Upper lobe of left lung (tissue), 6 donors: ENCODE measurements at regions not wholly inside any gene's neighbourhood (a gene's known extent, or its start where the extent isn't known, plus 50 kb on each side); places are given as distances from the start of the nearest gene placed in this dataset.

Source experiments
- ATAC-seq, 2 donors: fragments of 200-7000 bp; cut with Tn5 transposase; one replicate each; pipeline ENCODE4 v1.9.1; 2022; ENCODE audit warnings: mild to moderate bottlenecking in 2 of 2, moderate library complexity in 2 of 2; ENCODE audit not compliant: low FRiP score in 2 of 2
- DNase-seq, 2 donors: peaks; one replicate each; pipeline ENCODE4 v3.0.0-alpha.2; 2019 to 2020
- H3K27ac ChIP-seq, 4 donors: fragments of 200-600 bp; sonication (generic); one replicate each; pipeline ENCODE4 v1.5.1; 2016 to 2019
- H3K27me3 ChIP-seq, 4 donors: fragments of 200-600 bp; sonication (generic); one replicate each; pipeline ENCODE4 v1.5.1; 2017 to 2019
- H3K36me3 ChIP-seq, 4 donors: fragments of 200-600 bp; sonication (generic); one replicate each; pipeline ENCODE4 v1.5.1; 2016 to 2019
- H3K4me1 ChIP-seq, 4 donors: fragments of 200-600 bp; sonication (generic); one replicate each; pipeline ENCODE4 v1.5.1; 2018 to 2019
- H3K4me3 ChIP-seq, 4 donors: fragments of 200-600 bp; sonication (generic); one replicate each; pipeline ENCODE4 v1.5.1; 2017 to 2019; ENCODE audit warnings: mild to moderate bottlenecking in 2 of 4, moderate library complexity in 1 of 4
- H3K9me3 ChIP-seq, 4 donors: fragments of 200-600 bp; sonication (generic); one replicate each; pipeline ENCODE4 v1.5.1; 2018 to 2019
- EP300 ChIP-seq, 4 donors: sonication (generic); formaldehyde crosslinking; IDR thresholded peaks; one replicate each; pipeline ENCODE4 v1.5.1; 2017; ENCODE audit warnings: antibody characterized with exemption in 4 of 4, control low read depth in 2 of 4
- POLR2A ChIP-seq, 4 donors: fragments of 450-650 bp; IDR thresholded peaks; one replicate each; pipeline ENCODE4 v1.5.1; 2016 to 2017; ENCODE audit warnings: antibody characterized with exemption in 4 of 4, mild to moderate bottlenecking in 2 of 4
- POLR2AphosphoS5 ChIP-seq, 2 donors: sonication (generic); formaldehyde crosslinking; IDR thresholded peaks; one replicate each; pipeline ENCODE4 v1.5.1; 2017; ENCODE audit warnings: antibody characterized with exemption in 2 of 2
- WGBS, 2 donors: methylation state at CpG; one replicate each; pipeline ENCODE4 v1.1.5; 2017 to 2018; 5-methylcytosine and 5-hydroxymethylcytosine counted together
- TF ChIP-seq, protein P1 (sequence below), 6 experiments: fragments of 450-650 bp in 4 of 6; fragments of 200-600 bp in 2 of 6; sonication (generic) in 2 of 6; IDR thresholded peaks; one replicate each; pipeline ENCODE4 v1.5.1; 2016 to 2019; ENCODE audit warnings: antibody characterized with exemption in 6 of 6
- donor health status: DM: no; HTN: no; CAD: no; lungs with moderate emphysema.
- donor health status: DM: no; HTN: yes; CAD: no; lungs with severe emphysema.

DNA sequence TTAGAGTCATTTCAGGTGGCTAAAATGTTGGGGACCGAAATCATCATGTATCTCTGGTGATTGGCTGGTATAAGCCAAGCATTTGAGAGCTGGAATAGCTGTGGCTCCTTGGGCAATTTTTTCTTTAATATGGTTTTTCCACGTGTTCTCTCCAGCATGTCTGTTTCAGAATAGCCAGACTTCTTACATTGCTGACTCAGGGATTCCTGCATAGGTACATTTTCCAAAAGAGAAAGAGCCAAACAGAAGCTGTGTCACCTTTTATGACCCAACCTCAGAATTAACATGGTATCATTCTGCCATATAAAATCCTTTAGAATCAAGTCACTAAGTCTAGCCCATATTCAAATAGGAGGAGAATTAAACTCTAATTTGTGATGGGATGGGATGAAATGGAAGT, 74.8 kb upstream of the TSLP start:
- DNase-seq (no peak), ATAC-seq (no peak)
- H3K36me3 ChIP-seq: no peaks in the 10 kb centered on the region
- H3K4me3 ChIP-seq: no peak overlapping the region
- no peak overlapping the region for H3K27ac ChIP-seq
- no peaks in the 10 kb centered on the region for H3K4me1 ChIP-seq
- no peaks in the 10 kb centered on the region for H3K9me3 ChIP-seq
- TF ChIP-seq EP300 (IDR thresholded peaks at IDR 0.05) (no peak), POLR2AphosphoS5 (IDR thresholded peaks at IDR 0.05) (no peak), POLR2A (IDR thresholded peaks at IDR 0.05) (no peak)
- TF ChIP-seq, protein P1, sequence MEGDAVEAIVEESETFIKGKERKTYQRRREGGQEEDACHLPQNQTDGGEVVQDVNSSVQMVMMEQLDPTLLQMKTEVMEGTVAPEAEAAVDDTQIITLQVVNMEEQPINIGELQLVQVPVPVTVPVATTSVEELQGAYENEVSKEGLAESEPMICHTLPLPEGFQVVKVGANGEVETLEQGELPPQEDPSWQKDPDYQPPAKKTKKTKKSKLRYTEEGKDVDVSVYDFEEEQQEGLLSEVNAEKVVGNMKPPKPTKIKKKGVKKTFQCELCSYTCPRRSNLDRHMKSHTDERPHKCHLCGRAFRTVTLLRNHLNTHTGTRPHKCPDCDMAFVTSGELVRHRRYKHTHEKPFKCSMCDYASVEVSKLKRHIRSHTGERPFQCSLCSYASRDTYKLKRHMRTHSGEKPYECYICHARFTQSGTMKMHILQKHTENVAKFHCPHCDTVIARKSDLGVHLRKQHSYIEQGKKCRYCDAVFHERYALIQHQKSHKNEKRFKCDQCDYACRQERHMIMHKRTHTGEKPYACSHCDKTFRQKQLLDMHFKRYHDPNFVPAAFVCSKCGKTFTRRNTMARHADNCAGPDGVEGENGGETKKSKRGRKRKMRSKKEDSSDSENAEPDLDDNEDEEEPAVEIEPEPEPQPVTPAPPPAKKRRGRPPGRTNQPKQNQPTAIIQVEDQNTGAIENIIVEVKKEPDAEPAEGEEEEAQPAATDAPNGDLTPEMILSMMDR (IDR thresholded peaks at IDR 0.05): no peak
- 48 to 69% methylated on average over 2 of the region's 2 CpGs for WGBS, 2 donors
- no peaks in the 10 kb centered on the region for H3K27me3 ChIP-seq

DNA sequence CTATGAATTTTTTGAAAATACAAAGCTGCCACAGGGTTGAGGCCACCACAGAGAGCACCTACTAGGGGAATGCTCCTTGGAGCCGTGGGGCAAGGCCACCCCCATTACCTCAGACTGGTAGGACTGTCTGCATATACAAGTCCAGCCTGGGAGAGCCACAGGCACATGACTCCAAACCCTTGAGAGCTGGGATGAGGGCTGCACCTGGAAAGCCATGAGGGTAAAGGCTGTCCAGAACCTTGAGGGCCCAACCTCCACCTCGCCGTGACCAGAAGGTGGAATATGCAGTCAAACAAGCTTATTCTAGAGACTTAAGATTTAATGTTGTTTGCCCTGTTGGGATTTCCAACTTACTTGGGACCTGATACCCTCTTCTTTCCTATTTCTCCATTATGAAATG, 69.5 kb upstream of the TSLP start:
- TF ChIP-seq, protein P1 (IDR thresholded peaks at IDR 0.05): no peak
- no peak for TF ChIP-seq POLR2AphosphoS5 (IDR thresholded peaks at IDR 0.05)
- no peak for TF ChIP-seq POLR2A (IDR thresholded peaks at IDR 0.05)
- TF ChIP-seq EP300 (IDR thresholded peaks at IDR 0.05): no peak
- 75 to 91% methylated on average over 2 to 3 of the region's 3 CpGs for WGBS, 2 donors
- peak in 1 of 2 donors; percentile 37 for ATAC-seq

DNA sequence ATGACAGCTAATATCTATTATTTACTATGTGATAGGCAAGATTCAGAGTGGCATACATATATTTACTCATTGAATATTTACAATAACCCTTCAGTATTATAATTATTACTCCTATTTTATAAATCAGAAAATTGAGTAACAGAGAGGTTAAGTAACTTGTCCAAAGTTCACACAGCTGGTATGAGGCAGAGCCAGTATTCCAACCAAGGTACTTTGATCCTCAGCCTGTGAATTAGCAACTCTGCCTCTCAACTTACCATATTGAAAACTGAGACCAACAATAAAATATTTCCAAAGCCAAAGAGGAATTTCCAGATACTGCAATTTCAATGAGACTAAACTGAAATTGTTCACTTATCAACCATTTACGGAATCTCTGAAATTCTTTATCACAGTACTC, 67.9 kb upstream of the TSLP start:
- no peak overlapping the region for H3K27ac ChIP-seq
- no peaks in the 10 kb centered on the region for H3K9me3 ChIP-seq
- no peaks in the 10 kb centered on the region for H3K27me3 ChIP-seq
- no peaks in the 10 kb centered on the region for H3K4me1 ChIP-seq
- H3K36me3 ChIP-seq: no peaks in the 10 kb centered on the region
- DNase-seq (no peak), ATAC-seq (no peak)
- TF ChIP-seq POLR2AphosphoS5 (IDR thresholded peaks at IDR 0.05) (no peak), EP300 (IDR thresholded peaks at IDR 0.05) (no peak), POLR2A (IDR thresholded peaks at IDR 0.05) (no peak)
- TF ChIP-seq, protein P1 (IDR thresholded peaks at IDR 0.05): no peak
- no peak overlapping the region for H3K4me3 ChIP-seq
- WGBS, 2 donors: 88 to 95% methylated on average over 1 of the region's 1 CpG

More for the DNA sequence above, 69.5 kb upstream of the TSLP start:
- Histone ChIP-seq H3K4me1 (no peaks in the 10 kb centered on the region), H3K9me3 (no peaks in the 10 kb centered on the region), H3K27me3 (no peaks in the 10 kb centered on the region), H3K27ac (no peak overlapping the region), H3K36me3 (no peaks in the 10 kb centered on the region), H3K4me3 (no peak overlapping the region)
- DNase-seq: no peak

DNA sequence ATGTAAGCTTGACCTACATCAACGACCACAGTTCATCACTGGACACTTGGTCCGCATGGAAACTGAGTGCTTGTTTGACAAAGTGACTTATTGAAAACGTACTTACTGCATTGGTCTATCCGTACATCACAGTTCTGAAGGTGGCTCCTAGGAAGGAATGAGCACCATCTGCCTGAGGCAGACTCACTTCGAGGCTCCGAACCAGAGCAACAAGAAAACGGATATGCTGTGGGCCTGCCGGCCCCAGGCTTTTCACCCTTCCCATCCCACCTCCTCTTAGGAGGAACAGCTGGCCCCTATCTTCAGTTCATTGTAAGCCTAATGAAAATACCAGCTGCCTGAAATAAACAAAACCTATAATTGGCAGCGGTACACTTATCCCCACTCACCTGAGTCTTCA, 67.2 kb upstream of the TSLP start:
- WGBS, 2 donors: 70 to 72% methylated on average over 9 of the region's 9 CpGs
- no peak for ATAC-seq
- H3K36me3 ChIP-seq: no peaks in the 10 kb centered on the region

DNA sequence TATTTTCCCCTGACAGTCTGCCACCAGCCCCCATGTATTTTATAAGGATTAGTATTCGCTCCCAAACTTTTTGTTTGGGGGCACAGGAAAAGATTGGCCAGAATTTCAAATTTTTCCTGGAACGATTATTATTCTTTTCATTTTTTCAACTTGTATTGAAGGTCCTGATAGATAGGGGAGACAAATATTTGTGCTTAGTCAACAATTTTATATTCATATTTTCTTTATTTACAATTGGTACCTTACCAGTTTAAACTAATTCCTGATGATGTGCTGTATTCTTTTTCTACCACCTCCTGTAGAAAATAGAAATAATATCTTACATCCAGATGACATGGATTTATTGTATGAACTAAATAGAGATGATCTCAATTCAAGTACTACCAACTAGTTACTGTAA, 60.7 kb upstream of the TSLP start:
- 83 to 87% methylated on average over 2 of the region's 2 CpGs for WGBS, 2 donors
- ATAC-seq (no peak), DNase-seq (no peak)
- Histone ChIP-seq H3K36me3 (no peaks in the 10 kb centered on the region), H3K4me1 (no peaks in the 10 kb centered on the region), H3K4me3 (no peak overlapping the region), H3K27me3 (no peaks in the 10 kb centered on the region), H3K27ac (no peak overlapping the region), H3K9me3 (no peaks in the 10 kb centered on the region)
- TF ChIP-seq POLR2A (IDR thresholded peaks at IDR 0.05) (no peak), EP300 (IDR thresholded peaks at IDR 0.05) (no peak), POLR2AphosphoS5 (IDR thresholded peaks at IDR 0.05) (no peak)
- TF ChIP-seq, protein P1 (IDR thresholded peaks at IDR 0.05): no peak

More for the DNA sequence above, 67.2 kb upstream of the TSLP start:
- Histone ChIP-seq H3K9me3 (no peaks in the 10 kb centered on the region), H3K4me1 (no peaks in the 10 kb centered on the region), H3K4me3 (no peak overlapping the region), H3K27me3 (no peaks in the 10 kb centered on the region), H3K27ac (no peak overlapping the region)
- TF ChIP-seq POLR2A (IDR thresholded peaks at IDR 0.05) (no peak), POLR2AphosphoS5 (IDR thresholded peaks at IDR 0.05) (no peak), EP300 (IDR thresholded peaks at IDR 0.05) (no peak)
- TF ChIP-seq, protein P1 (IDR thresholded peaks at IDR 0.05): no peak
- no peak for DNase-seq
